Karpas-422 (cell line): ENCODE measurements at regions not wholly inside any gene's neighbourhood (a gene's known extent, or its start where the extent isn't known, plus 50 kb on each side); places are given as distances from the start of the nearest gene placed in this dataset.
"Not testable (repeated sequence)": the region's sequence is repeated elsewhere in the genome, so short reads cannot be mapped to it uniquely, and the experiment has no call there.

ENCODE experiments used
- DNase-seq: peaks from one replicate; pipeline ENCODE4 v3.0.0-alpha.2; 2015
- H2AFZ ChIP-seq: fragments of 200-600 bp; sonication (generic); 2 replicates; pipeline ENCODE4 v1.6.1; 2014; ENCODE audit warnings: antibody characterized with exemption, low read length, mixed read lengths
- H3K27ac ChIP-seq: fragments of 200-600 bp; sonication (generic); 2 replicates; pipeline ENCODE4 v1.5.1; 2014; ENCODE audit warnings: mild to moderate bottlenecking, low read length, moderate library complexity
- H3K27me3 ChIP-seq: fragments of 200-600 bp; sonication (generic); 2 replicates; pipeline ENCODE4 v1.6.1; 2014; ENCODE audit warnings: low read length, mixed read lengths
- H3K36me3 ChIP-seq: fragments of 200-600 bp; sonication (generic); 2 replicates; pipeline ENCODE4 v1.6.1; 2014; ENCODE audit warnings: low read length, mixed read lengths; ENCODE audit not compliant: insufficient read depth
- H3K4me1 ChIP-seq: fragments of 200-600 bp; sonication (generic); 2 replicates; pipeline ENCODE4 v1.6.1; 2014; ENCODE audit warnings: mild to moderate bottlenecking, low read length, mixed read lengths
- H3K4me2 ChIP-seq: fragments of 200-600 bp; sonication (generic); 2 replicates; pipeline ENCODE4 v1.6.1; 2014; ENCODE audit warnings: low read length, low read depth, mild to moderate bottlenecking; ENCODE audit not compliant: poor library complexity, severe bottlenecking
- H3K4me3 ChIP-seq: fragments of 200-600 bp; sonication (generic); 2 replicates; pipeline ENCODE4 v1.5.1; 2014; ENCODE audit warnings: mild to moderate bottlenecking, antibody characterized with exemption, low read length, mixed read lengths
- H3K79me2 ChIP-seq: fragments of 200-600 bp; sonication (generic); 2 replicates; pipeline ENCODE4 v1.6.1; 2014; ENCODE audit warnings: mild to moderate bottlenecking, low read length, mixed read lengths
- H3K9ac ChIP-seq: fragments of 200-600 bp; sonication (generic); 2 replicates; pipeline ENCODE4 v1.6.0; 2014; ENCODE audit warnings: low read length
- H3K9me2 ChIP-seq: fragments of 200-600 bp; sonication (generic), shearing (Covaris generic); replicated peaks from 2 replicates; pipeline ENCODE4 v1.6.0; 2014; ENCODE audit warnings: mild to moderate bottlenecking, low read length, moderate library complexity; ENCODE audit not compliant: insufficient read depth
- H3K9me3 ChIP-seq: fragments of 300-700, 200-600 bp; sonication (generic); 2 replicates; pipeline ENCODE4 v1.6.1; 2014; ENCODE audit warnings: low read length, mixed read lengths
- H4K20me1 ChIP-seq: fragments of 200-600 bp; sonication (generic); 2 replicates; pipeline ENCODE4 v1.6.1; 2014; ENCODE audit warnings: mild to moderate bottlenecking, antibody characterized with exemption, low read length, low read depth; ENCODE audit not compliant: insufficient read depth

GRCh38 chr9:72441848-72442607, 77.0 kb upstream of the ZFAND5 start:
- H3K4me3 ChIP-seq: no peak overlapping the region
- no peaks in the 10 kb centered on the region for H4K20me1 ChIP-seq
- no peaks in the 10 kb centered on the region for H3K4me1 ChIP-seq
- no peaks in the 10 kb centered on the region for H3K79me2 ChIP-seq
- no peak overlapping the region for H3K27ac ChIP-seq
- no peak overlapping the region for H3K4me2 ChIP-seq
- H3K9me2 ChIP-seq: no peaks in the 10 kb centered on the region
- H3K36me3 ChIP-seq: no peaks in the 10 kb centered on the region
- no peak overlapping the region for H2AFZ ChIP-seq
- H3K27me3 ChIP-seq: no peaks in the 10 kb centered on the region
- H3K9me3 ChIP-seq: no peaks in the 10 kb centered on the region
- no peak for DNase-seq
- no peak overlapping the region for H3K9ac ChIP-seq

- H3K4me3 ChIP-seq: no peak overlapping the region
- H2AFZ ChIP-seq: no peak overlapping the region
- H3K9me2 ChIP-seq: no peaks in the 10 kb centered on the region
- H3K9me3 ChIP-seq: no peaks in the 10 kb centered on the region
- H3K79me2 ChIP-seq: no peaks in the 10 kb centered on the region
- H3K9ac ChIP-seq: no peak overlapping the region
- no peaks in the 10 kb centered on the region for H3K36me3 ChIP-seq
- no peaks in the 10 kb centered on the region for H3K4me1 ChIP-seq
- H4K20me1 ChIP-seq: no peaks in the 10 kb centered on the region
- DNase-seq: no peak
- no peak overlapping the region for H3K4me2 ChIP-seq
- H3K27ac ChIP-seq: no peak overlapping the region
- no peaks in the 10 kb centered on the region for H3K27me3 ChIP-seq
Observed at GRCh38 chr9:72440992-72441847, 76.2 kb upstream of the ZFAND5 start.

GRCh38 chr9:72440378-72440777, 75.4 kb upstream of the ZFAND5 start:
- Histone ChIP-seq H3K9me3 (no peaks in the 10 kb centered on the region), H3K79me2 (no peaks in the 10 kb centered on the region), H4K20me1 (no peaks in the 10 kb centered on the region), H3K4me2 (no peak overlapping the region), H2AFZ (no peak overlapping the region), H3K4me1 (no peaks in the 10 kb centered on the region), H3K9me2 (no peaks in the 10 kb centered on the region), H3K36me3 (no peaks in the 10 kb centered on the region), H3K9ac (no peak overlapping the region), H3K27ac (no peak overlapping the region), H3K4me3 (no peak overlapping the region), H3K27me3 (no peaks in the 10 kb centered on the region)
- no peak for DNase-seq

- DNase-seq, H3K9me2 ChIP-seq, H3K79me2 ChIP-seq, H3K4me2 ChIP-seq, H3K27me3 ChIP-seq, H3K9me3 ChIP-seq, H4K20me1 ChIP-seq, H3K36me3 ChIP-seq, H3K27ac ChIP-seq, H3K4me1 ChIP-seq, H2AFZ ChIP-seq, H3K9ac ChIP-seq, H3K4me3 ChIP-seq: not testable (repeated sequence)
Observed at GRCh38 chr9:72433616-72434267, 68.7 kb upstream of the ZFAND5 start.

GRCh38 chr9:72431036-72431435, 66.0 kb upstream of the ZFAND5 start:
- no peaks in the 10 kb centered on the region for H3K9me2 ChIP-seq
- no peak for DNase-seq
- no peak overlapping the region for H3K4me2 ChIP-seq
- H3K4me3 ChIP-seq: no peak overlapping the region
- H3K4me1 ChIP-seq: no peaks in the 10 kb centered on the region
- H3K9me3 ChIP-seq: no peaks in the 10 kb centered on the region
- no peak overlapping the region for H3K27ac ChIP-seq
- no peaks in the 10 kb centered on the region for H4K20me1 ChIP-seq
- no peaks in the 10 kb centered on the region for H3K27me3 ChIP-seq
- no peaks in the 10 kb centered on the region for H3K79me2 ChIP-seq
- H3K9ac ChIP-seq: no peak overlapping the region
- H3K36me3 ChIP-seq: no peaks in the 10 kb centered on the region
- H2AFZ ChIP-seq: no peak overlapping the region

GRCh38 chr9:72428329-72428728, 63.3 kb upstream of the ZFAND5 start:
- H2AFZ ChIP-seq: no peak overlapping the region
- no peaks in the 10 kb centered on the region for H3K79me2 ChIP-seq
- no peaks in the 10 kb centered on the region for H3K9me2 ChIP-seq
- no peak overlapping the region for H3K9ac ChIP-seq
- no peak overlapping the region for H3K27ac ChIP-seq
- H3K4me1 ChIP-seq: no peaks in the 10 kb centered on the region
- DNase-seq: no peak
- no peaks in the 10 kb centered on the region for H3K36me3 ChIP-seq
- H4K20me1 ChIP-seq: no peaks in the 10 kb centered on the region
- no peaks in the 10 kb centered on the region for H3K9me3 ChIP-seq
- H3K4me2 ChIP-seq: no peak overlapping the region
- no peaks in the 10 kb centered on the region for H3K27me3 ChIP-seq
- no peak overlapping the region for H3K4me3 ChIP-seq

GRCh38 chr9:72427801-72428200, 62.8 kb upstream of the ZFAND5 start:
- Histone ChIP-seq H3K9me3 (no peaks in the 10 kb centered on the region), H3K4me2 (no peak overlapping the region), H3K27me3 (no peaks in the 10 kb centered on the region), H3K4me1 (no peaks in the 10 kb centered on the region), H3K79me2 (no peaks in the 10 kb centered on the region), H3K9ac (no peak overlapping the region), H3K36me3 (no peaks in the 10 kb centered on the region), H3K4me3 (no peak overlapping the region), H3K27ac (no peak overlapping the region), H2AFZ (no peak overlapping the region), H3K9me2 (no peaks in the 10 kb centered on the region), H4K20me1 (no peaks in the 10 kb centered on the region)
- DNase-seq: no peak

- Histone ChIP-seq H3K9me3 (no peaks in the 10 kb centered on the region), H3K4me3 (no peak overlapping the region), H3K9ac (no peak overlapping the region), H3K4me2 (no peak overlapping the region), H3K4me1 (no peaks in the 10 kb centered on the region), H3K27ac (no peak overlapping the region), H3K79me2 (no peaks in the 10 kb centered on the region), H4K20me1 (no peaks in the 10 kb centered on the region), H3K27me3 (no peaks in the 10 kb centered on the region), H2AFZ (no peak overlapping the region), H3K36me3 (no peaks in the 10 kb centered on the region), H3K9me2 (no peaks in the 10 kb centered on the region)
- no peak for DNase-seq
Observed at GRCh38 chr9:72424131-72424530, 59.1 kb upstream of the ZFAND5 start.
